NCI-H510A treated with DMSO at 0.1 percent for 48 hours (cell line): ENCODE measurements at regions not wholly inside any gene's neighbourhood (a gene's known extent, or its start where the extent isn't known, plus 50 kb on each side); places are given as distances from the start of the nearest gene placed in this dataset.

Source experiments
- DNase-seq: peaks from one replicate; lab custom pipeline; 2025; lab: John Stamatoyannopoulos, UW

- no peak for DNase-seq
Observed at GRCh38 chr15:87631093-87631492, 625.4 kb downstream of the NTRK3 start.

DNA sequence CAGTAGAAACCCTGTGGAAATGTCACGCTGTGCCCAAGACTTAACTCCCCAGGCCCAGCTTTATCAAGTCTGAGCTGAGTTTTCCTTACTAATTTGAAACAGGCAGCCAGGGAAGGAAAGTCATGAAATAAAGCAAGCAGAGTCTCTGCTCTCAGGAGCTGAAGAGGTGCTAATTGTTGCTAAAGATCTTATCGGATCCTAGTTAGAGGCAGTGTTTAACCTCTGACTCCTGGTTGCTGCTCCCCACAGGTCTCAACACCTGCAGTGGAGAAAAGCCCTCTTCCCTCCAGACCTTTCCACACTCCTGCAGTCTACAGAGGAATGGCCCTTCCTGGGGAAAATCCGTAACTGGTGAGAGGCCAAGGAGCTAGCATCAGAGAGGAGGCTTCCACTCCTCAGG is 628.2 kb downstream of the NTRK3 start:
- DNase-seq, result no peak

GRCh38 chr15:87626860-87627259 is 629.7 kb downstream of the NTRK3 start:
- no peak for DNase-seq

DNA sequence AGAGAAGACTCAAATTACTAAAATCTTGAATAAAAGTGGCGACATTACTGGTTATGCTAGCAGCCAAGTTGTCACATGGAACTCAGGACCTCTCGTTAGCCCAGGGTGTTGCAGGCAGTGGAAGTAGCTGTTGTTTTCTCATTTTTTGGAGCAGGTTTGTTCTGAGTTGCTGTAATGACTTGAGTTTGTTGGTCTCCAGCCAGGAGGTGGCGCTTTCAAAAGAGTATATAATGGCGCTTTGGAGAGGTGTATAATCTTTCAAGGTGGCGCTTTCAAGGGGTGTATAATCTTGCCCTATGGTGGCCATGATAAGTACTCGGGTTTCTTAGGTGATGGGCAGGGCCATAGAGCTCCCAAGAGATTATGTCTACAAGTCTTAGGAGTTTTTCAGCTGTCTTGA is 632.7 kb downstream of the NTRK3 start:
- no peak for DNase-seq

- no peak for DNase-seq
Observed at GRCh38 chr15:87620393-87620792, 636.1 kb downstream of the NTRK3 start.

DNA sequence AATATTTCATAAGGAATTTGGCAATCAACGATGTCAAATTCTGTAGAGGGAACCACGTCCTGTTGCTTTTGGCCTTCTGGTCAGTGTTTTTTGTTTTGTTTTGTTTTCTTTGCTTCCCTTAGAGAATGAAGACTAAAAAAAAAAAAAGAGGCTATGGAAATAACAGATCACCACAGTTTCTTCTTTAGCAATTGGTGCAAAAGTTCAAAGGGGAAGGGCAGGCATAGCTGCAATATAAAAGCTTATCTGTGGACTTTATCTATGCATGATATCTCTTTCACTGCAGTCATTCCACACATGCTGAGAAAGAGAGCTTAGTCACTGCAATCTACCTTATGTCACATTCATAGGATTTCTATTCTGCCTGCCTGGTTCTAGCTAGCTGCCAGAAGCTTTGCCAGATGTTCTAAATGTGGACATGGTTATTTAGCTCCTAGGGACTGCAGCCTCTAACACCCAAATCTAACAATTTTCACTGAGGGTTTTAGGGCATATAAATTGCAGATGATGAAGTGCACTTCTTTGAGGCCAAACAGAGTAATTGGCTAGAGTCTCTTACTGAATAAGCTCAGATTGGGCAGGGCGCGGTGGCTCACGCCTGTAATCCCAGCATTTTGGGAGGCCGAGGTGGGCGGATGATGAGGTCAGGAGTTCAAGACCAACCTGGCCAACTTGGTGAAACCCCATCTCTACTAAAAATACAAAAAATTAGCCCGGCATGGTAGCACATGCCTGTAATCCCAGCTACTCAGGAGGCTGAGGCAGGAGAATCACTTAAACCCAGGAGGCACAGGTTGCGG is 637.2 kb downstream of the NTRK3 start:
- no peak for DNase-seq

GRCh38 chr15:87618203-87618725 is 638.3 kb downstream of the NTRK3 start:
- no peak for DNase-seq

DNA sequence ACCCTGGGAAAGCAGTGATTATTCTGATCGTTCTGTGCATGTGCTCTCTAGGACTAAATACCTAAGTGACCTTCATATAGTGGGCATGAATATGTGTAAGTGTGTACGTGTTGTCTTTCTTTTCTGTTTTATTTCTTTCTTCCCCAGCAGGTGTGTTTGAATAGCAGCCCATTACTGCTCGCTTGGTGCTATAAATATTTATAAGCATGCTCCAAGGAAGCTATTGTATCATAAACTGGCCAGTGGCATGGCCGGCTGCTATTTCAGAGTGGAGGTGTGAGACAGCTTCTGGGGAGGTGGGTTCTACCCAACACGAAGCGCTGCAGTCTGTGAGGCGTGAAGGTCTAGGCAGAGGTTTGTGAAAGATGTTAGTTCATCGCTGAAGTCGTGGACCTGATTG is 641.8 kb downstream of the NTRK3 start:
- peak; percentile 50 for DNase-seq

GRCh38 chr15:87610366-87610765 is 646.2 kb downstream of the NTRK3 start:
- no peak for DNase-seq

DNA sequence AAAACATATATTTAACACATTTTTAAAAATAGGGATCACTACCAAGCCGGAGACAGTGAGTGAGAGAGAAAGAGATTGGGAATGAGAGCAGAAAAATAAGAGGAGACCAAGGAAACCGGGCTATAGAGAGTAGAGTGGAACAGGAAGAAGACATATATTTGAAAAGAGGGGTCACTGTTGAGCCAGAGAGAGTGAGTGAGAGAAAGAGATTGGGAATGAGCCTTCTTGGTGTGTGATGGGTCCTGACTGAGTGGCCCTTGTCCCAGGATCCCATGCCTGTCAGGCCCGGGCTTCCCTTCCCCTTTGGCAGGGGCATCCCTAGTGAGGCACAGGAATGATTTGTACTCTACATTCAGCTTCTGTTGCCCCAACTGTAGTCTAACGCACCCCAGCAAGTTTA is 646.6 kb downstream of the NTRK3 start:
- no peak for DNase-seq

GRCh38 chr15:87609474-87609873 is 647.1 kb downstream of the NTRK3 start:
- DNase-seq, result no peak

DNA sequence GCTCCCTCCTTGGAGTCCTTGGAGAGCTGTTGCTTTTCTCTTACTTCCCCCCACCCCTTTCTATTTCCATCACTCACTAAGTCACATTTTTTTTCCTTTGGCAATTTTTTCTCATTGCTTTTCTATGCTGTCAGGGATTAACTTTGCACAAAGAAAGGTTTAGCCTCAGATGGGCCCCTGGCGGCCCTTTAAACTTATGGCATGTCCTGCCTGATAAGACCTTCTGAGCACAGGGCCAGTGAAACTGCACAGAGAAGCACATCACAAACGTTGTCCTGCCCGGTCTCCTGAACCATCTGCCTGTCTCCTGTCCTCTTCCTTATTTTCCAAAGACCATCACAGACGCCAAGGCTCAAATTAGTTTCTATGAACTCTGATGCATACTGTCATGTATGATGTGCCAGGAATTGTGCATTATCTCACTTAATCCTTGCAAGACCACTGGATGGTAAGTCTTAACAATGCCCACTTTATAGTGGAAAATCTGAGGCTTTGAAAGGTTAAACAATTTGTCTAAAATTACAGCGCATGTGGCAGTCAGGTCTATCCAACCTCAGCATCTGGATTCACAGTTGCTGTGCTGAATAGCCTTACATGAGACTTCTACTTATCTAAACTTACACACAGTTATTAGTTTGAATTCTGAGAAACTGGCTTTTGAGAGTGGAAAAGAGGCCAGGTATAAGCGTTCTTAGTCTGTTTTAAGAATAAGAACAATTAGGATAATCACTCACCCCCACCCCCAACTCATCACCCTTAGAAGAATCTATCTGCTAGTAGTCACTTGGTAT is 648.1 kb downstream of the NTRK3 start:
- no peak for DNase-seq

GRCh38 chr15:87606971-87607370 is 649.6 kb downstream of the NTRK3 start:
- DNase-seq, result no peak

DNA sequence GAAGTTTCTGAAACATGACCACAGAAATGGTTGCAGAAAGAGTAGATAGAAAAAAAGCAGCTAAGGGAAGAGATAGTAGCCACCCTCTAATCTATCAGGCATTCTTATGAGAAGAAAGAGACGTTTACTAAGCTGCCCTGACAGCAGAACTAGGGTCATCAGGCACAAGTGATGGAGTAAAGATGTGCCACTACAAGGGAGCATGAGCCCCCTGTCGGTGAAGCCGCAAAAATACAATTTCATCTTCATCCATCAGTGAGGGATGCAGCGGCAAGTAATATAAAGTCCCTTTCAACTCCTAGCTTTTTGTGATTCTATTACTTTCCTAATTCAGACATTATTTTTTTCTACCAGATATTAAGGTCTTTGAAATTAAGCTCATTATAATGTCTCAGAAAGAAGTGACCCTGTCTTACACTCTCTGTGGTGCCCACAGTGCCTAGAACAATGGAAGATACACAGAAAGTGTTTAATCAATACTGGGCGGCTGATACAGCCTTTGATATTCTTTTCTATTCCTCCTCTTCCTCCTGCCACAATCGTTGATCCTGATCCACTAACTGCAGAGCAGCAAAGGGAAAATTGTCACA is 651.6 kb downstream of the NTRK3 start:
- DNase-seq, result no peak

DNA sequence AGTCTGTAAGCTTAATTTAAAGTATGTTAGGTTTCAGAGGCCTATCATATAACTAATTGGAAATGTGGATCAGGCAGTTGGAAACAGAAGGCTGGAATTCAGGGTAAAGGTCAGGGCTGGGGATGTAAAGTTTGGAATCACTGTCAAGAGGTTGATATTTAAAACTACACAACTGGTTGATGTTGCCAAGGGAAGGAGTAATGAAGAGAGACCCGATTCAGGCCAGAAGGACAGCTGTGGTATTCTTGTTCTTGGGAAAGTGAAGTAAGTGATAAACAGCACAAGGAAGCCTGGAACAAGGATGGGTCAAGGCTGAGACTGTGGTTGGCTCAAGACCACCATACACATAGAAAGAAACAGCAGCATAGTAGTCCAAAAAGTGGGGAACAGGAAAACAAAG is 654.2 kb downstream of the NTRK3 start:
- no peak for DNase-seq

DNA sequence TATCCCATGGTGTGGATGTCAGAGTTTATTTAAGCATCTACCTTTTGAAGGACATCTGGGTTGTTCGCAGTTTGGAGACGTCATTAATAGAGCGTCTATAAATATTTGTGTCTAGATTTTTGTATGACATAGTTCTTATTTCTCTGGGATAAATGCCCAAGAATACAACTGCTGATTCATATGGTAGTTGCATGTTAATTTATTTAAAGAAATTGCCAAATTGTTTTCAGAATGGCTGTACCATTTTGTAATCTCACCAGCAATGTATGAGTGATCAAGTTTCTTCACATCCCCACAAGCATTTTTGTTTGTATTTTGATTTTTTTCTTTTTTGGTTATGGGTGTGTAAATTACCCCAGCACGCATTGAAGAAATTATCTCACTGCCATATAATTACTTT is 656.9 kb downstream of the NTRK3 start:
- no peak for DNase-seq

GRCh38 chr15:87597346-87598052 is 659.0 kb downstream of the NTRK3 start:
- no peak for DNase-seq

DNA sequence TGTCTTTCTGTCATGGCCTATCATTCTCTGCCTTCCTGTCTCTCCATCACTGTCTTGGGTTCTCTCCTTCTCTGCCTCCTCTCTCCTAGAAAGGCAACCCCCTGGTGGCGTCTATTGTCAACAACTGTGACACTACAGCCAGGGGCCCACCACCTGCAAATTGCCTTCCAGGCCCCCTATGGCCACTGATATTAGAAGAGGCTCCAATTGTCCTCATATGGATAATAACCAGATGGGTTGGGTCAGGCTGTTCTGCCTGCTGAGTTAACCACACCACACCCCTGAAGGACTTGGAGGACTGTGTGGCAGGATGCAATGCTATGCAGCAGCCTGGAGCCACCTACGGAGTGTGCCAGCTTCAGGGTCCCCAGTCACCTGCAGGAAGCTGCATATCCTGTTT is 665.0 kb downstream of the NTRK3 start:
- no peak for DNase-seq

DNA sequence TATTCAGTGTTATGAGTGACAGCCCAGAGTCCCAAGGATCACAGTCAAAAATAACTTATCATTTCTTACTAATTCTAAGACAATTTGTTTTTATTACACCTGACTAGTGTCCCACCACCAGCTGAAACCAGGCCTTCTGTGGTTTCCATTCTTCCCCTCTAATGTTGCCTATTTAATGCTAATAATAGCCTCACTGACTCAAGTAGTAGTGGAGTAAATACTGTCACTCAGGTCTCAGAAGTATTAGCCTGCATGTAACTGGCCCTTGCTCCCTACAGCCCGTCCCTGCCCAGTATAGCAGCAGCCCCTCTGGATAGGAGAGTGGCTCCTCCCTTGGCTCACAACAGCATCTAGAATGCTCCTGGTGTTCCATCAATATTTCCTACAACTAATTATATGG is 665.5 kb downstream of the NTRK3 start:
- no peak for DNase-seq

- DNase-seq, result no peak
Observed at GRCh38 chr15:87589134-87589533, 667.4 kb downstream of the NTRK3 start.

- no peak for DNase-seq
Observed at GRCh38 chr15:87582169-87582568, 674.4 kb downstream of the NTRK3 start.

DNA sequence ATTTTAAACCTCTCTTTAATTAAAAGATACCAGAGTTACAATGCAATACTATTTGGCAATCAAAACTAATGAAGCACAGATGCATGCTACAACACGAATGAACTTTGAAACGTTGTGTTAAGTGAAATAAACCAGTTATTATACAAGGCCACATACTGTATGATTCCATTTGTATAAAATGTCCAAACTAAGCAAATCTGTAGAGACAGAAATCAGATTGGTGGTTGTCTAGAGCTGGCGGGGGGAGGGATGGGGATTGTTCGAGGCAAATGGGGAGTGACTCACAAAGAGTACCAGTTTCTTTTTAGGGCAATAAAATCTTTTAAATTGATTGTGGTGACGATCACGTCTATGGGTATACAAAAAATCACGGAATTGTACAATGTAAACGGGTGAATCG is 677.0 kb downstream of the NTRK3 start:
- DNase-seq, result no peak
